ENCODE measurements at regions not wholly inside any gene's neighbourhood (a gene's known extent, or its start where the extent isn't known, plus 50 kb on each side); places are given as distances from the start of the nearest gene placed in this dataset.

DNA sequence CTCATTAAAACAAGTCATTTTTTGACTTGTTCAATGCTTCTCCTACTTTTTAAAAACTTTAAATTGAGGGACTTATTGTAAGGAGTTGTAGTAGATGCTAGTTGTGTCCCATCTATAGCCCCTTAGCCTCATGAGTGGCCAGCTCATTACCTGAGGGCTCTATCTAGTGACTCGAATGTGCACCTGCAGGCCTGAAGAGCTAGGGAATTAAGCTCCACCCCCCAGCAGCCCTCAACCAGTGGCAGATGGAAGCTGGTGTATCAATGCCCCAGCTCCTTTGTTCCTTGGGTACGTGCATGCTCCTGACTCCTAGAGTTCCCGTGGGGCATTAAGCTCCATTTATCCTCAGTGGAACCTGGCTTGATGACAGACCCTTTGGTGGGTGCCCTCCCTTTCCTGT lies 146.7 kb upstream of the FAM9B start:
- no peak for DNase-seq
- Histone ChIP-seq H3K36me3 (no peaks in the 10 kb centered on the region), H3K9me3 (peaks cover 0 to 11% (median 0%) of the 10 kb centered on the region in 8 donors), H3K4me3 (no peak overlapping the region), H3K27ac (no peak overlapping the region), H3K4me1 (no peaks in the 10 kb centered on the region), H3K27me3 (replicated peaks in 1 of 7) (no peaks in the 10 kb centered on the region)
- TF ChIP-seq, protein P1, sequence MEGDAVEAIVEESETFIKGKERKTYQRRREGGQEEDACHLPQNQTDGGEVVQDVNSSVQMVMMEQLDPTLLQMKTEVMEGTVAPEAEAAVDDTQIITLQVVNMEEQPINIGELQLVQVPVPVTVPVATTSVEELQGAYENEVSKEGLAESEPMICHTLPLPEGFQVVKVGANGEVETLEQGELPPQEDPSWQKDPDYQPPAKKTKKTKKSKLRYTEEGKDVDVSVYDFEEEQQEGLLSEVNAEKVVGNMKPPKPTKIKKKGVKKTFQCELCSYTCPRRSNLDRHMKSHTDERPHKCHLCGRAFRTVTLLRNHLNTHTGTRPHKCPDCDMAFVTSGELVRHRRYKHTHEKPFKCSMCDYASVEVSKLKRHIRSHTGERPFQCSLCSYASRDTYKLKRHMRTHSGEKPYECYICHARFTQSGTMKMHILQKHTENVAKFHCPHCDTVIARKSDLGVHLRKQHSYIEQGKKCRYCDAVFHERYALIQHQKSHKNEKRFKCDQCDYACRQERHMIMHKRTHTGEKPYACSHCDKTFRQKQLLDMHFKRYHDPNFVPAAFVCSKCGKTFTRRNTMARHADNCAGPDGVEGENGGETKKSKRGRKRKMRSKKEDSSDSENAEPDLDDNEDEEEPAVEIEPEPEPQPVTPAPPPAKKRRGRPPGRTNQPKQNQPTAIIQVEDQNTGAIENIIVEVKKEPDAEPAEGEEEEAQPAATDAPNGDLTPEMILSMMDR (IDR thresholded peaks at IDR 0.05 in 8 of 11, conservative IDR thresholded peaks at IDR 0.05 in 3 of 11), result no peak
- TF ChIP-seq POLR2AphosphoS5 (IDR thresholded peaks at IDR 0.05) (no peak), POLR2A (IDR thresholded peaks at IDR 0.05) (no peak)
- 63 to 85% (median 72%) methylated on average over 3 of the region's 3 CpGs for WGBS, 5 donors
- intact Hi-C loops (cut with DNase I; ENCODE audit: low total_unique reads), result no loop called here

DNA sequence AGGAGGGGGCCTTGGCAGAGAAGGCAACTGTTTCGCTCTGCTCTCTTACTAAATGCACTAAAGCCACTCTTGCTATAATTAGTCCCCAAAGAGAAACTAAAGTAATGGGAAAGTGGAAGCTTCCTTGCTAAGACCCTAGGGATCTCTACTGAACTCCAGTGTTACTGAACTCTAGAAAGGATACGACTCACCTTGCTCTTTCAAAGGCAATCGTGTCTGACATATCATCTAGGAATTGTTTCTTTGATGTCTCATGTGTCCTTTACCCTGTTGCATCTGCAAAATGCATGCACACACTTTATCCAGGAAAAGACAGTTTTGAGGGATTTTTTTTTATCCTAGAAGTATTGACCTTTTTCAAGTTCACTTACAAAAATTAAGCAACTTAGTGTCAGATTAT lies 148.1 kb upstream of the FAM9B start:
- DNase-seq, result no peak
- Histone ChIP-seq H3K27me3 (replicated peaks in 1 of 7) (peaks cover 0 to 1% (median 0%) of the 10 kb centered on the region in 7 donors), H3K4me1 (no peaks in the 10 kb centered on the region), H3K27ac (no peak overlapping the region), H3K36me3 (no peaks in the 10 kb centered on the region), H3K4me3 (no peak overlapping the region), H3K9me3 (peaks cover 0 to 11% (median 0%) of the 10 kb centered on the region in 8 donors)
- intact Hi-C loops (cut with DNase I; ENCODE audit: low total_unique reads), result no loop called here
- 55 to 86% (median 78%) methylated on average over 3 of the region's 3 CpGs for WGBS, 5 donors
- no peak for TF ChIP-seq POLR2AphosphoS5 (IDR thresholded peaks at IDR 0.05)
- no peak for TF ChIP-seq POLR2A (IDR thresholded peaks at IDR 0.05)
- TF ChIP-seq, protein P1 (IDR thresholded peaks at IDR 0.05 in 8 of 11, conservative IDR thresholded peaks at IDR 0.05 in 3 of 11), result no peak

DNA sequence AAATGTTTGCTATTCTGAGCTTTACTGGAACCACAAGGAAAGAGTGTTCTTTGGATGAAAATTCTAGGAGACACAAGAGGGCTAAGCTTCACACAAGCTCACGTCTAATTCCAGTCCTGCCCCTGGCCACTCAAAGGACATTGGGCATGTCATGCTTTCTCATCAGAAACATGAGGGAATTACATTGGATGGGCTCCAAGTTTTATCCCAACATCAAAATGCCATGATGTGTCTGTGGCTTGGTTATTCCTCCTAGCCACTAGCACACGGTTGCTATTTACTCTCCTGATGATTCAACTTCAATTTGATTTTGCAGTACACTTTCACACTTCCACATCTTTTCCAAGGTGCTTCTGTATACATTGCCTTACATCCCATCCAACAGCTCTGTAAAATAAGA lies 149.6 kb upstream of the FAM9B start:
- TF ChIP-seq POLR2A (IDR thresholded peaks at IDR 0.05) (no peak), POLR2AphosphoS5 (IDR thresholded peaks at IDR 0.05) (no peak)
- TF ChIP-seq, protein P1 (IDR thresholded peaks at IDR 0.05 in 8 of 11, conservative IDR thresholded peaks at IDR 0.05 in 3 of 11), result no peak
- H3K27ac ChIP-seq, result no peak overlapping the region
- no peak for DNase-seq
- H3K4me3 ChIP-seq, result no peak overlapping the region
- peaks cover 0 to 9% (median 0%) of the 10 kb centered on the region in 8 donors for H3K9me3 ChIP-seq
- intact Hi-C loops (cut with DNase I; ENCODE audit: low total_unique reads), result no loop called here
- no peaks in the 10 kb centered on the region for H3K4me1 ChIP-seq
- peaks cover 0 to 11% (median 0%) of the 10 kb centered on the region in 7 donors for H3K27me3 ChIP-seq (replicated peaks in 1 of 7)
- H3K36me3 ChIP-seq, result no peaks in the 10 kb centered on the region
- 76 to 100% (median 87%) methylated on average over 2 of the region's 2 CpGs for WGBS, 5 donors

DNA sequence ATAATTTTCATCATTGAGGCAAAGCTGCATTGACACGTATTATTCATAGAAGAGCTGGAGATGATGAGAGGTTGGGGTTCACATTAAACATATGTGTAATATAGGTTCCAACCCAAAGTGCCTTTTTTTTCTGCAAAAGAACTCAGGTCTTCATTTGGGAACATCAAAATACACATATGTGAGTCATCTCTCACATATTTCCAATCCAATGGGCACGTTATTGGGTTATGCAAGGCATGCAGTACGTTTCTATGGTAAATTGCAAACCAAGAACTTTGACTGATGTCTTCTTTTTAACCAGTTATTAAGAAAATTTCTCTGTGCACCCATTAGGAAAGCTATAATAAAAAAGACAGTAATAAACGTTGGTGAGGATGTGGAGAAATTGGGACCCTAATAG lies 150.3 kb upstream of the FAM9B start:
- H3K27ac ChIP-seq, result no peak overlapping the region
- intact Hi-C loops (cut with DNase I; ENCODE audit: low total_unique reads), result no loop called here
- TF ChIP-seq POLR2A (IDR thresholded peaks at IDR 0.05), result no peak
- TF ChIP-seq POLR2AphosphoS5 (IDR thresholded peaks at IDR 0.05), result no peak
- TF ChIP-seq, protein P1 (IDR thresholded peaks at IDR 0.05 in 8 of 11, conservative IDR thresholded peaks at IDR 0.05 in 3 of 11), result no peak
- H3K27me3 ChIP-seq (replicated peaks in 1 of 7), result peaks cover 0 to 11% (median 0%) of the 10 kb centered on the region in 7 donors
- H3K36me3 ChIP-seq, result no peaks in the 10 kb centered on the region
- DNase-seq, result no peak
- no peaks in the 10 kb centered on the region for H3K4me1 ChIP-seq
- H3K4me3 ChIP-seq, result no peak overlapping the region
- H3K9me3 ChIP-seq, result peaks cover 0 to 2% (median 0%) of the 10 kb centered on the region in 8 donors
- WGBS, 5 donors, result 51 to 86% (median 78%) methylated on average over 4 of the region's 4 CpGs
